Calu3 (cell line): ENCODE measurements at regions not wholly inside any gene's neighbourhood (a gene's known extent, or its start where the extent isn't known, plus 50 kb on each side); places are given as distances from the start of the nearest gene placed in this dataset.
"Not testable (repeated sequence)": the region's sequence is repeated elsewhere in the genome, so short reads cannot be mapped to it uniquely, and the experiment has no call there.

ENCODE experiments used
- BruUV-seq: library from RNA; stranded (reverse); fragments of 400-500 nt; replicated peaks from 2 replicates; lab custom pipeline; 2021; lab: Mats Ljungman, UMichigan
- CTCF ChIA-PET: fragments of 300-600 bp; sonication (Branson Sonifier 250); formaldehyde crosslinking; loops from one replicate; lab custom pipeline; 2022; ENCODE audit warnings: antibody characterized with exemption; lab: Charles Lee
- DNase-seq: peaks from one replicate; pipeline ENCODE4 v3.0.0; 2022
- H3K27ac Mint-ChIP-seq: one replicate; pipeline ENCODE4 v1.8.0; 2022; ENCODE audit warnings: mixed read lengths; ENCODE audit not compliant: unreplicated experiment
- H3K27me3 Mint-ChIP-seq: one replicate; pipeline ENCODE4 v1.8.0; 2022; ENCODE audit warnings: mixed read lengths; ENCODE audit not compliant: unreplicated experiment
- H3K36me3 Mint-ChIP-seq: one replicate; pipeline ENCODE4 v1.8.0; 2022; ENCODE audit warnings: mild to moderate bottlenecking, moderate library complexity, mixed read lengths; ENCODE audit not compliant: insufficient read depth, unreplicated experiment
- H3K4me1 Mint-ChIP-seq: one replicate; pipeline ENCODE4 v1.8.0; 2022; ENCODE audit warnings: mild to moderate bottlenecking, low read depth, mixed read lengths; ENCODE audit not compliant: unreplicated experiment
- H3K4me3 Mint-ChIP-seq: one replicate; pipeline ENCODE4 v1.8.0; 2022; ENCODE audit warnings: mild to moderate bottlenecking, low read depth, moderate library complexity, mixed read lengths; ENCODE audit not compliant: unreplicated experiment
- H3K9me3 Mint-ChIP-seq: one replicate; pipeline ENCODE4 v1.8.0; 2022; ENCODE audit warnings: low read depth, mixed read lengths; ENCODE audit not compliant: unreplicated experiment
- CTCF ChIP-seq: fragments of 200-600 bp; IDR thresholded peaks from one replicate; pipeline ENCODE4 v1.8.0; 2022; ENCODE audit warnings: antibody characterized with exemption; ENCODE audit not compliant: unreplicated experiment
- intact Hi-C: fragments of 100-400 bp; cut with micrococcal nuclease; formaldehyde crosslinking; loops from one replicate; pipeline ENCODE4 v1.10.0; 2022; ENCODE audit not compliant: unreplicated experiment

GRCh38 chr9:25129537-25129936 lies 548.7 kb downstream of the TUSC1 start:
- Mint-ChIP-seq H3K9me3 (peaks cover 8% of the 10 kb centered on the region), H3K4me3 (no peak overlapping the region), H3K36me3 (no peaks in the 10 kb centered on the region), H3K27me3 (no peaks in the 10 kb centered on the region), H3K4me1 (no peaks in the 10 kb centered on the region), H3K27ac (no peak overlapping the region)
- intact Hi-C loops = no loop called here
- BruUV-seq = no TSS peak
- CTCF ChIA-PET = no interaction called here
- TF ChIP-seq CTCF = no peak
- DNase-seq = no peak

DNA sequence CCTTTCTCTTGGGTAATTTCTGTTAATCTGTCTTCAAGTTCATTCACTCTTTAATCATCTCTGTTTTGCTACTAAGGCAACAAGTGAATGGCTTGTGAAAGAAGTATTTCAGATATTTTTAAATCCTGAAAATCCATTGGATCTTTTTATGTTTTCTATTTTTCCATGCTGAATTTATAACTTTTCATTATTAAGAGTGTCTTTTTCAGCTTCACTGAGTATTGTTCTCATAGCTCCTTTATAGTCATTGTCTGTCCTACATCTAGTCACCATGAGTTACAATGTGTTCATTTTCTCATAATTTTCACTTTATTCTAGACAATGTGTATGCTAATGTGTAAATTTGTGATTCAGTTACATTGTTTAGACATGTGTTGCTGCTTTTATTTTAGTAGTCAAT lies 556.4 kb downstream of the TUSC1 start:
- no peak overlapping the region for H3K27ac Mint-ChIP-seq
- peaks cover 6% of the 10 kb centered on the region for H3K9me3 Mint-ChIP-seq
- H3K4me1 Mint-ChIP-seq = no peaks in the 10 kb centered on the region
- DNase-seq = no peak
- H3K27me3 Mint-ChIP-seq = no peaks in the 10 kb centered on the region
- no peak for TF ChIP-seq CTCF
- BruUV-seq = no TSS peak
- CTCF ChIA-PET = no interaction called here
- H3K4me3 Mint-ChIP-seq = no peak overlapping the region
- no peaks in the 10 kb centered on the region for H3K36me3 Mint-ChIP-seq
- intact Hi-C loops = no loop called here

DNA sequence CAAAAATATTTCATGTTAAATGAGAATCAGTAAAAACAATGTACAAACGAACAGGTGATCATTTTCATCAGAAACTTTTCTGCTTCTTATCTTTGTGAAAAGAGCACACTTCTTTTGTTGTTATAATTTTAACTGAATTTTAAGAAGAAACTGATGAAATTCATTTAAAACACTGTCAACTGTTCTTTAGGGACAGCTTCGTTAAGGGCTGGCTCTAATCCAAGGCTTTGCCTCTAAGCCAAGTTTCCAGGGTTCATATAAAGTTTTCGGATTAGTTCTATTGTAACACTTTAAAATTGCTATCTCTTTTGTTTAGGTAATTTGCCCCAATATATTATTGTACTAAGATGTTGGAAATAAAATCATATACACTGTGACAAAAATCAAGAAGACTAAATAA lies 559.2 kb downstream of the TUSC1 start:
- H3K4me3 Mint-ChIP-seq = no peak overlapping the region
- H3K27me3 Mint-ChIP-seq = no peaks in the 10 kb centered on the region
- no TSS peak for BruUV-seq

DNA sequence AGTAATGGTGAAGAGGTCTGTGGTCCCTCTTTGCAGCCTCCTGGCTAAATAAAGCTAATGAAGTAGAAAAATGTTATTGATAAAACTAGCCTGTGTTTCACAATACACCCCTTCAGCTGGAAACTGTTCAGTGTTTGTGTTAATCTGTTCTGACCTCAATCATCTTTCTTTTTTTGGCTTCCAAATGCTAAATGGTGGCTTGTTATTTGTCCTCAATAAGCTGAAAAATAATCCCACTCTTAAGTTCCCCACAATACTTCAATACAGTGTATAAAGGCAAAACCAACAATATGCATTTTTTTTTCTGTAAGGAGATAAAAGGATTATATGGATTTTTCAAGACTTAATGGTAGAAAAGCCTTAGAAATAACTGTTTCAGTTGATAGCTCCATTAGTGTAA lies 560.5 kb downstream of the TUSC1 start:
- intact Hi-C loops = no loop called here
- CTCF ChIA-PET = no interaction called here
- TF ChIP-seq CTCF = no peak
- no TSS peak for BruUV-seq
- no peak for DNase-seq
- Mint-ChIP-seq H3K27me3 (no peaks in the 10 kb centered on the region), H3K36me3 (no peaks in the 10 kb centered on the region), H3K9me3 (peaks cover 13% of the 10 kb centered on the region), H3K27ac (no peak overlapping the region), H3K4me1 (no peaks in the 10 kb centered on the region), H3K4me3 (no peak overlapping the region)

More for the DNA sequence above, 559.2 kb downstream of the TUSC1 start:
- CTCF ChIA-PET = no interaction called here
- Mint-ChIP-seq H3K4me1 (no peaks in the 10 kb centered on the region), H3K27ac (no peak overlapping the region), H3K9me3 (peaks cover 11% of the 10 kb centered on the region), H3K36me3 (no peaks in the 10 kb centered on the region)
- intact Hi-C loops = no loop called here
- no peak for DNase-seq
- TF ChIP-seq CTCF = no peak

DNA sequence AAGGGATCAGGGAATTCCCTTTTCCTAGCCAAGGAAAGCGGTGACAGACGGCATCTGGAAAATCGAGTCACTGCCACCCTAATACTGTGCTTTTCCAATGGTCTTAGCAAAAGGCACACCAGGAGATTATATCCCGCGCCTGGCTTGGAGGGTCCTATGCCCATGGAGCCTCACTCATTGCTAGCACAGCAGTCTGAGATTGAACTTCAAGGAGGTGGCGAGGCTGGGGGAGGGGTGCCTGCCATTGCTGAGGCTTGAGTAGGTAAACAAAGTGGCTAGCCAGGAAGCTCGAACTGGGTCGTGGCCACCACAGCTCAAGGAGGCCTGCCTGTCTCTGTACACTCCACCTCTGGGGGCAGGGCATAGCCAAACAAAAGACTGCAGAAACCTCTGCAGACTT lies 556.5 kb upstream of the IZUMO3 start:
- DNase-seq, intact Hi-C loops, CTCF ChIA-PET, H3K4me3 Mint-ChIP-seq, H3K27me3 Mint-ChIP-seq, H3K36me3 Mint-ChIP-seq, H3K4me1 Mint-ChIP-seq, BruUV-seq, H3K9me3 Mint-ChIP-seq, H3K27ac Mint-ChIP-seq: not testable (repeated sequence)
